Keratinocyte (primary cell): ENCODE measurements at regions not wholly inside any gene's neighbourhood (a gene's known extent, or its start where the extent isn't known, plus 50 kb on each side); places are given as distances from the start of the nearest gene placed in this dataset.

Experiments
- DNase-seq: peaks from one replicate; pipeline ENCODE4 v3.0.0-alpha.2; 2011; ENCODE audit warnings: low read depth, missing footprints, low spot score
- FAIRE-seq: peaks from 2 replicates; lab custom pipeline; 2011; peaks lifted over from hg19 to GRCh38; lab: Jason Lieb, UNC
- H2AFZ ChIP-seq: 2 replicates; pipeline ENCODE4 v1.6.0; 2012; ENCODE audit warnings: low read length, control low read depth, inconsistent platforms; ENCODE audit not compliant: control insufficient read depth
- H3K27ac ChIP-seq: 2 replicates; pipeline ENCODE4 v1.5.1; 2011; ENCODE audit warnings: low read length; ENCODE audit not compliant: control insufficient read depth, insufficient read depth
- H3K27me3 ChIP-seq: 3 replicates; pipeline ENCODE4 v1.6.0; 2011; ENCODE audit warnings: low read length; ENCODE audit not compliant: control insufficient read depth, insufficient read depth; ENCODE audit errors: extremely low read depth
- H3K36me3 ChIP-seq, 2 experiments: 2 replicates in 1 of 2; 3 replicates in 1 of 2; pipeline ENCODE4 v1.5.1; 2011; ENCODE audit warnings: low read length in 2 of 2, mild to moderate bottlenecking in 1 of 2; ENCODE audit not compliant: control insufficient read depth in 2 of 2, insufficient read depth in 2 of 2; ENCODE audit errors: extremely low read depth in 1 of 2
- H3K4me1 ChIP-seq: 3 replicates; pipeline ENCODE4 v1.5.1; 2011; ENCODE audit warnings: low read length; ENCODE audit not compliant: control insufficient read depth, insufficient read depth; ENCODE audit errors: extremely low read depth
- H3K4me2 ChIP-seq: 3 replicates; pipeline ENCODE4 v1.6.0; 2011; ENCODE audit warnings: low read depth, low read length; ENCODE audit not compliant: control insufficient read depth, insufficient read depth; ENCODE audit errors: extremely low read depth
- H3K4me3 ChIP-seq, 3 experiments: fragments of 200-600 bp in 1 of 3; sonication (generic) in 1 of 3; 2 replicates in 2 of 3; 3 replicates in 1 of 3; pipeline ENCODE4 v1.5.1; 2011 to 2016; ENCODE audit warnings: low read length in 3 of 3, mild to moderate bottlenecking in 3 of 3, control low read depth in 2 of 3, inconsistent platforms in 1 of 3, low read depth in 1 of 3, mixed read lengths in 1 of 3, mixed run types in 1 of 3, moderate library complexity in 1 of 3; ENCODE audit not compliant: control insufficient read depth in 2 of 3, insufficient read depth in 2 of 3; ENCODE audit errors: extremely low read depth in 1 of 3
- H3K79me2 ChIP-seq: 2 replicates; pipeline ENCODE4 v1.6.0; 2012; ENCODE audit warnings: low read length; ENCODE audit not compliant: control insufficient read depth, insufficient read depth
- H3K9ac ChIP-seq: 3 replicates; pipeline ENCODE4 v1.6.0; 2011; ENCODE audit warnings: low read length; ENCODE audit not compliant: control insufficient read depth, insufficient read depth; ENCODE audit errors: extremely low read depth
- H3K9me1 ChIP-seq: 3 replicates; pipeline ENCODE4 v1.6.0; 2011; ENCODE audit warnings: low read length; ENCODE audit not compliant: control insufficient read depth, insufficient read depth; ENCODE audit errors: extremely low read depth
- H3K9me3 ChIP-seq: 2 replicates; pipeline ENCODE4 v1.5.1; 2012; ENCODE audit warnings: low read depth, low read length; ENCODE audit not compliant: control insufficient read depth
- H4K20me1 ChIP-seq: 3 replicates; pipeline ENCODE4 v1.6.0; 2011; ENCODE audit warnings: low read length; ENCODE audit not compliant: control insufficient read depth, insufficient read depth; ENCODE audit errors: extremely low read depth
- EZH2 ChIP-seq: IDR thresholded peaks from one replicate; pipeline ENCODE4 v1.6.1; 2012; ENCODE audit warnings: inconsistent platforms, mild to moderate bottlenecking, low read length, moderate library complexity
- dilution Hi-C: fragments of 300-500 bp; cut with MboI; formaldehyde crosslinking; loops from one replicate; pipeline ENCODE4 v1.7.0; 2020; ENCODE audit warnings: low sequenced_read_pairs; ENCODE audit not compliant: extremely low pct_ligation_motif_present
- TF ChIP-seq, protein P1 (sequence below), 3 experiments: IDR thresholded peaks in 1 of 3; conservative IDR thresholded peaks in 1 of 3; optimal IDR thresholded peaks in 1 of 3; 2 replicates in 2 of 3; 3 replicates in 1 of 3; pipeline versions ENCODE3 to v1.5.1; 2011; ENCODE audit warnings: low read length in 3 of 3, mild to moderate bottlenecking in 3 of 3, moderate library complexity in 2 of 3, control low read depth in 1 of 3, inconsistent platforms in 1 of 3; ENCODE audit not compliant: insufficient read depth in 2 of 3; ENCODE audit errors: extremely low read depth in 1 of 3

DNA sequence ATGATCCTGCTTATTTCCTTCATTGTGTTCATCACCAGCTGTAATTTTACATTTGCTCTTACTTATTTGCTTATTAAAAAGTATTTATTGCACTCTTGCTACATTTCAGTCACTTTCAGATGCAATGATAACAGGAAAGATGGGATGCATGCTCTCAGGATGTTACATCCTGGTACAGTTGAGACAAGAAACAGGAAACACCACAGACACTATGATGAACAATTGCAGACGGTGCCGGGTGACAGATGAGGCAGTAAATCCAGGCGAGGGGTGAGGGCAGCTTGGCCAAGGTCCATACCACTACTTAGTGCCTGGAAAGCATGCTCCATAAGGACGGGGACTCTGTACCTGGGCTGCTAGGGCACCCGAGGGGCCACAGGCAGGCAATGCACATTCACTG lies 156.6 kb upstream of the RAB4A start:
- Histone ChIP-seq H4K20me1 (no peaks in the 10 kb centered on the region), H3K9me3 (no peaks in the 10 kb centered on the region), H3K79me2 (no peaks in the 10 kb centered on the region), H3K4me2 (no peak overlapping the region), H3K4me1 (no peaks in the 10 kb centered on the region), H3K36me3 (no peaks in the 10 kb centered on the region), H3K27me3 (peaks cover under 1% of the 10 kb centered on the region), H3K9ac (no peak overlapping the region), H3K4me3 (no peak overlapping the region), H2AFZ (no peak overlapping the region), H3K9me1 (no peaks in the 10 kb centered on the region), H3K27ac (no peak overlapping the region)
- no peak for DNase-seq
- TF ChIP-seq, protein P1, sequence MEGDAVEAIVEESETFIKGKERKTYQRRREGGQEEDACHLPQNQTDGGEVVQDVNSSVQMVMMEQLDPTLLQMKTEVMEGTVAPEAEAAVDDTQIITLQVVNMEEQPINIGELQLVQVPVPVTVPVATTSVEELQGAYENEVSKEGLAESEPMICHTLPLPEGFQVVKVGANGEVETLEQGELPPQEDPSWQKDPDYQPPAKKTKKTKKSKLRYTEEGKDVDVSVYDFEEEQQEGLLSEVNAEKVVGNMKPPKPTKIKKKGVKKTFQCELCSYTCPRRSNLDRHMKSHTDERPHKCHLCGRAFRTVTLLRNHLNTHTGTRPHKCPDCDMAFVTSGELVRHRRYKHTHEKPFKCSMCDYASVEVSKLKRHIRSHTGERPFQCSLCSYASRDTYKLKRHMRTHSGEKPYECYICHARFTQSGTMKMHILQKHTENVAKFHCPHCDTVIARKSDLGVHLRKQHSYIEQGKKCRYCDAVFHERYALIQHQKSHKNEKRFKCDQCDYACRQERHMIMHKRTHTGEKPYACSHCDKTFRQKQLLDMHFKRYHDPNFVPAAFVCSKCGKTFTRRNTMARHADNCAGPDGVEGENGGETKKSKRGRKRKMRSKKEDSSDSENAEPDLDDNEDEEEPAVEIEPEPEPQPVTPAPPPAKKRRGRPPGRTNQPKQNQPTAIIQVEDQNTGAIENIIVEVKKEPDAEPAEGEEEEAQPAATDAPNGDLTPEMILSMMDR (optimal IDR thresholded peaks at IDR 0.05 in 1 of 3, IDR thresholded peaks at IDR 0.05 in 1 of 3, conservative IDR thresholded peaks at IDR 0.05 in 1 of 3; ENCODE audit: extremely low read depth in 1 of 3, insufficient read depth in 2 of 3, low read length in 3 of 3) = no peak
- TF ChIP-seq EZH2 = no peak
- dilution Hi-C loops = no loop called here
- no peak for FAIRE-seq

DNA sequence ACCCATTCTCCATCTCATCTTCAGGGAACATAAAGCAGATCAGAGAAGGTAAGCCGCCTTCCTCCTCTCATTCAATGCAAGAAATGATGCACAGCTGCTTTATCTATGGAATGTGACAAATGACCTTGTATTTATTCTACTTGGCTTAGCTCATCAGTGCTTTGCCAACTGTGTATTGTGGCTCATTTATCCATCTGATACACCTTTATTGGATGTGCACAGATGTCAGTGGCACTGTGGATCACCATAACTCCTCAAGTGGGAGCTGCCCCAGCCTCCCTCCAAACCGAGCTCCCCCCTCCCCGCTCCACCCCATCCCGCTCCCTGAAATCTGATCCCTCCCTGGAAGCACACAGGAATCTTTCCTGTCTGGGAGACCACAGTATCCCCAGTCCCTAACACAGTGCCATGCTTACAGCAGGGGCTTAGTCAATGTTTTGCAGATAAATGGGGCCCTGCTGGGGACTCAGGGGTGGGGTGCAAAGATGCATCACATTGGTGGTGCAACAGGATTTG lies 156.0 kb upstream of the RAB4A start:
- no peaks in the 10 kb centered on the region for H3K36me3 ChIP-seq
- FAIRE-seq = no peak

More for the DNA sequence above, 156.0 kb upstream of the RAB4A start:
- no peaks in the 10 kb centered on the region for H3K79me2 ChIP-seq
- no peak overlapping the region for H3K9ac ChIP-seq
- H3K9me1 ChIP-seq = no peaks in the 10 kb centered on the region
- dilution Hi-C loops = no loop called here
- H3K4me3 ChIP-seq = no peak overlapping the region
- no peak overlapping the region for H3K4me2 ChIP-seq
- DNase-seq = no peak
- no peaks in the 10 kb centered on the region for H4K20me1 ChIP-seq
- H2AFZ ChIP-seq = no peak overlapping the region
- H3K9me3 ChIP-seq = no peaks in the 10 kb centered on the region
- TF ChIP-seq EZH2 = no peak
- TF ChIP-seq, protein P1 (optimal IDR thresholded peaks at IDR 0.05 in 1 of 3, IDR thresholded peaks at IDR 0.05 in 1 of 3, conservative IDR thresholded peaks at IDR 0.05 in 1 of 3; ENCODE audit: extremely low read depth in 1 of 3, insufficient read depth in 2 of 3, low read length in 3 of 3) = no peak
- no peak overlapping the region for H3K27ac ChIP-seq
- H3K4me1 ChIP-seq = no peaks in the 10 kb centered on the region
- no peaks in the 10 kb centered on the region for H3K27me3 ChIP-seq
